Adrenal gland (tissue), 5 donors: ENCODE measurements at regions not wholly inside any gene's neighbourhood (a gene's known extent, or its start where the extent isn't known, plus 50 kb on each side); places are given as distances from the start of the nearest gene placed in this dataset.

Experiments used
- CTCF ChIP-seq, 6 experiments: fragments of 450-650 bp in 4 of 6; fragments of 200-600 bp in 2 of 6; sonication (generic) in 1 of 6; IDR thresholded peaks; 1 replicate in 5 of 6; 2 replicates in 1 of 6; pipeline versions ENCODE4 v1.5.1 to v1.8.0; 2016 to 2021; ENCODE audit warnings: antibody characterized with exemption in 6 of 6, mild to moderate bottlenecking in 2 of 6, moderate library complexity in 1 of 6
- POLR2A ChIP-seq, 2 donors: fragments of 450-650 bp; IDR thresholded peaks; one replicate each; pipeline ENCODE4 v1.6.1; 2017; ENCODE audit warnings: antibody characterized with exemption in 2 of 2, mild to moderate bottlenecking in 2 of 2, moderate library complexity in 1 of 2
- donor health status: DM: no; HTN: no; CAD: no.

GRCh38 chr18:34594266-34594665 lies 115.8 kb upstream of the DTNA start:
- TF ChIP-seq POLR2A (IDR thresholded peaks at IDR 0.05) (no peak), CTCF (IDR thresholded peaks at IDR 0.05) (no peak)
